WTC11 (cell line): ENCODE measurements at regions not wholly inside any gene's neighbourhood (a gene's known extent, or its start where the extent isn't known, plus 50 kb on each side); places are given as distances from the start of the nearest gene placed in this dataset.

Source experiments
- ATAC-seq: fragments of 200-7000 bp; cut with Tn5 transposase; 2 replicates; pipeline ENCODE4 v1.10.0; 2021; ENCODE audit warnings: mild to moderate bottlenecking, moderate library complexity
- CTCF ChIA-PET: fragments of 300-600 bp; sonication (Branson Sonifier 250); formaldehyde crosslinking; loops from one replicate; lab custom pipeline; 2021; ENCODE audit warnings: antibody characterized with exemption; lab: Charles Lee
- POLR2A ChIA-PET: fragments of 350-600 bp; sonication (Branson Sonifier 250); formaldehyde crosslinking; loops from one replicate; lab custom pipeline; 2021; ENCODE audit warnings: antibody characterized with exemption; lab: Charles Lee
- DNase-seq: peaks from one replicate; pipeline ENCODE4 v3.0.0; 2021; ENCODE audit warnings: low spot score
- H3K27ac Mint-ChIP-seq: 2 replicates; pipeline ENCODE4 v1.8.0; 2021; ENCODE audit warnings: mixed read lengths
- H3K27me3 Mint-ChIP-seq: 2 replicates; pipeline ENCODE4 v1.8.0; 2021; ENCODE audit warnings: low read depth, mild to moderate bottlenecking, moderate library complexity, mixed read lengths
- H3K36me3 Mint-ChIP-seq: 2 replicates; pipeline ENCODE4 v1.8.0; 2021; ENCODE audit warnings: mixed read lengths
- H3K4me1 Mint-ChIP-seq: 2 replicates; pipeline ENCODE4 v1.8.0; 2022; ENCODE audit warnings: mixed read lengths
- H3K4me3 Mint-ChIP-seq: 2 replicates; pipeline ENCODE4 v1.8.0; 2021; ENCODE audit warnings: mild to moderate bottlenecking, moderate library complexity, mixed read lengths
- H3K9me3 Mint-ChIP-seq: 2 replicates; pipeline ENCODE4 v1.8.0; 2021; ENCODE audit warnings: mixed read lengths
- ATF1 ChIP-seq: sonication (generic); formaldehyde crosslinking; IDR thresholded peaks from 2 replicates; pipeline ENCODE4 v1.8.1; 2023; ENCODE audit warnings: mild to moderate bottlenecking, moderate library complexity, missing genetic modification reagents
- EMX1 ChIP-seq: fragments of 250-450 bp; sonication (Bioruptor Pico); IDR thresholded peaks from 2 replicates; pipeline ENCODE4 v1.8.0; 2021; ENCODE audit warnings: mild to moderate bottlenecking
- ESRRA ChIP-seq: sonication (generic); formaldehyde crosslinking; IDR thresholded peaks from 2 replicates; pipeline ENCODE4 v1.8.1; 2022; ENCODE audit warnings: mild to moderate bottlenecking, missing genetic modification reagents, borderline replicate concordance
- FOXJ3 ChIP-seq: sonication (generic); formaldehyde crosslinking; IDR thresholded peaks from 2 replicates; pipeline ENCODE4 v1.9.0; 2021; ENCODE audit warnings: missing genetic modification reagents, mild to moderate bottlenecking, borderline replicate concordance
- FOXK1 ChIP-seq: sonication (generic); formaldehyde crosslinking; IDR thresholded peaks from 2 replicates; pipeline ENCODE4 v1.8.0; 2022; ENCODE audit warnings: mild to moderate bottlenecking, moderate library complexity, missing genetic modification reagents
- FOXP1 ChIP-seq: sonication (generic); formaldehyde crosslinking; IDR thresholded peaks from 2 replicates; pipeline ENCODE4 v1.8.0; 2022; ENCODE audit warnings: missing genetic modification reagents, mild to moderate bottlenecking, moderate library complexity, borderline replicate concordance
- GABPB1 ChIP-seq: sonication (generic); formaldehyde crosslinking; IDR thresholded peaks from 2 replicates; pipeline ENCODE4 v1.8.1; 2023; ENCODE audit warnings: mild to moderate bottlenecking, missing genetic modification reagents
- GRHL2 ChIP-seq: fragments of 250-450 bp; sonication (Bioruptor Pico); IDR thresholded peaks from 2 replicates; pipeline ENCODE4 v1.8.0; 2022; ENCODE audit warnings: mild to moderate bottlenecking, moderate library complexity; ENCODE audit not compliant: insufficient replicate concordance, severe bottlenecking
- GTF2I ChIP-seq: fragments of 250-450 bp; sonication (Bioruptor Pico); conservative IDR thresholded peaks from 2 replicates; pipeline ENCODE4 v1.4.0; 2021; ENCODE audit warnings: mild to moderate bottlenecking
- HMGA2 ChIP-seq: fragments of 250-450 bp; sonication (Bioruptor Pico); IDR thresholded peaks from 2 replicates; pipeline ENCODE4 v1.4.0; 2021; ENCODE audit warnings: mild to moderate bottlenecking, moderate library complexity
- KAT7 ChIP-seq: sonication (generic); formaldehyde crosslinking; IDR thresholded peaks from 2 replicates; pipeline ENCODE4 v1.8.1; 2023; ENCODE audit warnings: missing genetic modification reagents, mild to moderate bottlenecking, borderline replicate concordance
- MXD4 ChIP-seq: fragments of 250-450 bp; sonication (Bioruptor Pico); IDR thresholded peaks from 2 replicates; pipeline ENCODE4 v1.8.0; 2021; ENCODE audit warnings: mild to moderate bottlenecking, moderate library complexity, borderline replicate concordance
- NR2C2 ChIP-seq: sonication (generic); formaldehyde crosslinking; IDR thresholded peaks from 2 replicates; pipeline ENCODE4 v1.8.0; 2022; ENCODE audit warnings: mild to moderate bottlenecking, missing genetic modification reagents
- OVOL2 ChIP-seq: fragments of 250-450 bp; sonication (Bioruptor Pico); IDR thresholded peaks from 2 replicates; pipeline ENCODE4 v1.9.0; 2021; ENCODE audit warnings: mild to moderate bottlenecking, borderline replicate concordance
- RELA ChIP-seq: sonication (generic); formaldehyde crosslinking; IDR thresholded peaks from 2 replicates; pipeline ENCODE4 v1.8.1; 2022; ENCODE audit warnings: missing genetic modification reagents, mild to moderate bottlenecking, borderline replicate concordance
- RORB ChIP-seq: fragments of 250-450 bp; sonication (Bioruptor Pico); IDR thresholded peaks from 2 replicates; pipeline ENCODE4 v1.9.0; 2021; ENCODE audit warnings: mild to moderate bottlenecking
- SMAD3 ChIP-seq: sonication (generic); formaldehyde crosslinking; IDR thresholded peaks from 2 replicates; pipeline ENCODE4 v1.8.0; 2022; ENCODE audit warnings: missing genetic modification reagents, mild to moderate bottlenecking, borderline replicate concordance
- SMAD4 ChIP-seq: sonication (generic); formaldehyde crosslinking; IDR thresholded peaks from 2 replicates; pipeline ENCODE4 v1.8.0; 2022; ENCODE audit warnings: mild to moderate bottlenecking, missing genetic modification reagents
- TEAD4 ChIP-seq: sonication (generic); formaldehyde crosslinking; IDR thresholded peaks from 2 replicates; pipeline ENCODE4 v1.8.0; 2022; ENCODE audit warnings: mild to moderate bottlenecking, missing genetic modification reagents
- ZBTB21 ChIP-seq: sonication (generic); formaldehyde crosslinking; IDR thresholded peaks from 2 replicates; pipeline ENCODE4 v1.8.1; 2023; ENCODE audit warnings: mild to moderate bottlenecking, missing genetic modification reagents, borderline replicate concordance
- ZNF138 ChIP-seq: sonication (generic); formaldehyde crosslinking; conservative IDR thresholded peaks from 2 replicates; pipeline ENCODE4 v1.8.1; 2022; ENCODE audit warnings: mild to moderate bottlenecking, moderate library complexity, missing genetic modification reagents
- ZNF232 ChIP-seq: sonication (generic); formaldehyde crosslinking; IDR thresholded peaks from 2 replicates; pipeline ENCODE4 v1.8.0; 2022; ENCODE audit warnings: mild to moderate bottlenecking, missing genetic modification reagents
- ZNF317 ChIP-seq: sonication (generic); formaldehyde crosslinking; IDR thresholded peaks from 2 replicates; pipeline ENCODE4 v1.8.1; 2023; ENCODE audit warnings: low read depth, mild to moderate bottlenecking, moderate library complexity, missing genetic modification reagents, borderline replicate concordance
- TF ChIP-seq, protein P1 (sequence below): sonication (generic); formaldehyde crosslinking; IDR thresholded peaks from 2 replicates; pipeline ENCODE4 v1.8.1; 2022; ENCODE audit warnings: low read depth, missing genetic modification reagents, borderline replicate concordance
- TF ChIP-seq, protein P2 (sequence below): sonication (generic); formaldehyde crosslinking; IDR thresholded peaks from 2 replicates; pipeline ENCODE4 v1.8.0; 2023; ENCODE audit warnings: missing genetic modification reagents
- TF ChIP-seq, protein P3 (sequence below): sonication (generic); formaldehyde crosslinking; IDR thresholded peaks from 2 replicates; pipeline ENCODE4 v1.8.1; 2022; ENCODE audit warnings: low read depth, mild to moderate bottlenecking, moderate library complexity, missing genetic modification reagents, borderline replicate concordance
- TF ChIP-seq, protein P4 (sequence below): fragments of 200-600 bp; IDR thresholded peaks from 2 replicates; pipeline ENCODE4 v1.8.0; 2022; ENCODE audit warnings: antibody characterized with exemption
- TF ChIP-seq, protein P5 (sequence below): sonication (generic); formaldehyde crosslinking; IDR thresholded peaks from 2 replicates; pipeline ENCODE4 v1.8.1; 2023; ENCODE audit warnings: mild to moderate bottlenecking, missing genetic modification reagents, moderate library complexity
- TF ChIP-seq, protein P6 (sequence below): fragments of 250-450 bp; sonication (Bioruptor Pico); IDR thresholded peaks from 2 replicates; pipeline ENCODE4 v1.9.0; 2021; ENCODE audit warnings: mild to moderate bottlenecking
- TF ChIP-seq, protein P7 (sequence below): sonication (generic); formaldehyde crosslinking; IDR thresholded peaks from 2 replicates; pipeline ENCODE4 v1.8.0; 2022; ENCODE audit warnings: mild to moderate bottlenecking, missing genetic modification reagents

DNA sequence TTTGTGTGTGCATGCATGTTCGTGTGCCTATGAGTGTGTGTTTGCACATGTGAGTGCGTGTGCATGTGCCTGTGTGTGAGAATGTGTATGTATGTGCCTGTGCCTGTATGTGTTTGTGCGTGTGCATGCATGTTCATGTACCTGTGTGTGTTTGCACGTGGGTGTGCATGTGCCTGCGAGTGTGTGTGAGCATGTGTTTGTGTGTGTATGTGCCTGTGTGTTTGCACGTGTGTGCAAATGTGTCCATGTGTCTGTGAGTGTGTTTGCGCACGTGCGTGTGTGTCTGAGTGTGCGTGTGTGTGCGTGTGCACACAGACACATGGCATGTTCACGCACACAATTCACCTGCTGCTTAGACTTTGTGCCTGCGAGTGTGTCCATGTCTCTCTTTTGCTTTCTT, 853.5 kb upstream of the SALL3 start:
- Mint-ChIP-seq H3K27ac (0 out of 2 replicates have a peak overlapping the region, but pooled peaks have one; percentile 18), H3K36me3 (peaks cover 51% of the 10 kb centered on the region), H3K9me3 (peaks cover 45% of the 10 kb centered on the region), H3K4me3 (no peak overlapping the region), H3K4me1 (no peaks in the 10 kb centered on the region), H3K27me3 (peaks cover 19% of the 10 kb centered on the region)
- POLR2A ChIA-PET: no interaction called here
- ATAC-seq: no peak
- CTCF ChIA-PET: no interaction called here
- no peak for TF ChIP-seq SMAD4 (CRISPR knock-in tag)
- TF ChIP-seq RORB (CRISPR knock-in tag): no peak
- TF ChIP-seq, protein P1, sequence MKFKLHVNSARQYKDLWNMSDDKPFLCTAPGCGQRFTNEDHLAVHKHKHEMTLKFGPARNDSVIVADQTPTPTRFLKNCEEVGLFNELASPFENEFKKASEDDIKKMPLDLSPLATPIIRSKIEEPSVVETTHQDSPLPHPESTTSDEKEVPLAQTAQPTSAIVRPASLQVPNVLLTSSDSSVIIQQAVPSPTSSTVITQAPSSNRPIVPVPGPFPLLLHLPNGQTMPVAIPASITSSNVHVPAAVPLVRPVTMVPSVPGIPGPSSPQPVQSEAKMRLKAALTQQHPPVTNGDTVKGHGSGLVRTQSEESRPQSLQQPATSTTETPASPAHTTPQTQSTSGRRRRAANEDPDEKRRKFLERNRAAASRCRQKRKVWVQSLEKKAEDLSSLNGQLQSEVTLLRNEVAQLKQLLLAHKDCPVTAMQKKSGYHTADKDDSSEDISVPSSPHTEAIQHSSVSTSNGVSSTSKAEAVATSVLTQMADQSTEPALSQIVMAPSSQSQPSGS (CRISPR knock-in tag): no peak
- TF ChIP-seq, protein P2, sequence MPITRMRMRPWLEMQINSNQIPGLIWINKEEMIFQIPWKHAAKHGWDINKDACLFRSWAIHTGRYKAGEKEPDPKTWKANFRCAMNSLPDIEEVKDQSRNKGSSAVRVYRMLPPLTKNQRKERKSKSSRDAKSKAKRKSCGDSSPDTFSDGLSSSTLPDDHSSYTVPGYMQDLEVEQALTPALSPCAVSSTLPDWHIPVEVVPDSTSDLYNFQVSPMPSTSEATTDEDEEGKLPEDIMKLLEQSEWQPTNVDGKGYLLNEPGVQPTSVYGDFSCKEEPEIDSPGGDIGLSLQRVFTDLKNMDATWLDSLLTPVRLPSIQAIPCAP: no peak
- TF ChIP-seq GTF2I (CRISPR knock-in tag): no peak
- no peak for TF ChIP-seq EMX1 (CRISPR knock-in tag)
- no peak for TF ChIP-seq FOXK1 (CRISPR knock-in tag)
- TF ChIP-seq MXD4 (CRISPR knock-in tag): no peak
- TF ChIP-seq ZNF232: no peak
- no peak for TF ChIP-seq KAT7 (CRISPR knock-in tag)
- TF ChIP-seq FOXJ3 (CRISPR knock-in tag): no peak
- TF ChIP-seq, protein P3, sequence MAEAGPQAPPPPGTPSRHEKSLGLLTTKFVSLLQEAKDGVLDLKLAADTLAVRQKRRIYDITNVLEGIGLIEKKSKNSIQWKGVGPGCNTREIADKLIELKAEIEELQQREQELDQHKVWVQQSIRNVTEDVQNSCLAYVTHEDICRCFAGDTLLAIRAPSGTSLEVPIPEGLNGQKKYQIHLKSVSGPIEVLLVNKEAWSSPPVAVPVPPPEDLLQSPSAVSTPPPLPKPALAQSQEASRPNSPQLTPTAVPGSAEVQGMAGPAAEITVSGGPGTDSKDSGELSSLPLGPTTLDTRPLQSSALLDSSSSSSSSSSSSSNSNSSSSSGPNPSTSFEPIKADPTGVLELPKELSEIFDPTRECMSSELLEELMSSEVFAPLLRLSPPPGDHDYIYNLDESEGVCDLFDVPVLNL (CRISPR knock-in tag): no peak
- no peak for TF ChIP-seq ZNF317 (CRISPR knock-in tag)
- TF ChIP-seq RELA (CRISPR knock-in tag): no peak
- TF ChIP-seq GABPB1 (CRISPR knock-in tag): no peak
- TF ChIP-seq HMGA2 (CRISPR knock-in tag): no peak
- DNase-seq: no peak

DNA sequence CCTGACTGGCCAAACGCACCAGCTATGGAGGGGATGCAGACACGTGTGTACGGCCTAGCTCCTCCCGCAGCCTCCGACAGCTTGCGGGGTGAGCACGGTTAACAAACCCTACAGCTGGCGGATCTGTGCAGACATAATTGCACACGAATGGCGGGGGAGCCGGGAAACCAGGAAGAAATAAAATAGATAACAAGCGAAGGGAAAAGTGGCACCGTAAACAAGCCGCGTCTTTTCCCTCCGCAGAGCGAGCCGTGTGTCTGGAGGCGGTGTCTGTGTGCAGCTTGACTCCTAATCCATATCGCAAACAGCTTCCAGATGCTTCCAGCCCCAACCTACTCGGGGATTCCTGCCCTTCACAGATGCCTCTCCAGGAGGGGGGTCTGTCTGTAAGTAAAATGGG, 853.1 kb upstream of the SALL3 start:
- ChIA-PET CTCF (no interaction called here), POLR2A (no interaction called here)
- no peak overlapping the region for H3K4me3 Mint-ChIP-seq
- H3K27me3 Mint-ChIP-seq: peaks cover 19% of the 10 kb centered on the region
- DNase-seq: no peak
- no peaks in the 10 kb centered on the region for H3K4me1 Mint-ChIP-seq
- peaks cover 50% of the 10 kb centered on the region for H3K36me3 Mint-ChIP-seq
- H3K27ac Mint-ChIP-seq: no peak overlapping the region
- peaks cover 46% of the 10 kb centered on the region for H3K9me3 Mint-ChIP-seq
- no peak for ATAC-seq
- TF ChIP-seq KAT7 (CRISPR knock-in tag) (no peak), ZNF232 (no peak), ZBTB21 (no peak), NR2C2 (CRISPR knock-in tag) (no peak), SMAD3 (no peak), ATF1 (CRISPR knock-in tag) (no peak), GRHL2 (CRISPR knock-in tag) (no peak), TEAD4 (no peak), ZNF138 (CRISPR knock-in tag) (no peak), FOXP1 (CRISPR knock-in tag) (no peak), ESRRA (CRISPR knock-in tag) (no peak), OVOL2 (CRISPR knock-in tag) (no peak)
- TF ChIP-seq, protein P4, sequence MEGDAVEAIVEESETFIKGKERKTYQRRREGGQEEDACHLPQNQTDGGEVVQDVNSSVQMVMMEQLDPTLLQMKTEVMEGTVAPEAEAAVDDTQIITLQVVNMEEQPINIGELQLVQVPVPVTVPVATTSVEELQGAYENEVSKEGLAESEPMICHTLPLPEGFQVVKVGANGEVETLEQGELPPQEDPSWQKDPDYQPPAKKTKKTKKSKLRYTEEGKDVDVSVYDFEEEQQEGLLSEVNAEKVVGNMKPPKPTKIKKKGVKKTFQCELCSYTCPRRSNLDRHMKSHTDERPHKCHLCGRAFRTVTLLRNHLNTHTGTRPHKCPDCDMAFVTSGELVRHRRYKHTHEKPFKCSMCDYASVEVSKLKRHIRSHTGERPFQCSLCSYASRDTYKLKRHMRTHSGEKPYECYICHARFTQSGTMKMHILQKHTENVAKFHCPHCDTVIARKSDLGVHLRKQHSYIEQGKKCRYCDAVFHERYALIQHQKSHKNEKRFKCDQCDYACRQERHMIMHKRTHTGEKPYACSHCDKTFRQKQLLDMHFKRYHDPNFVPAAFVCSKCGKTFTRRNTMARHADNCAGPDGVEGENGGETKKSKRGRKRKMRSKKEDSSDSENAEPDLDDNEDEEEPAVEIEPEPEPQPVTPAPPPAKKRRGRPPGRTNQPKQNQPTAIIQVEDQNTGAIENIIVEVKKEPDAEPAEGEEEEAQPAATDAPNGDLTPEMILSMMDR: no peak
- TF ChIP-seq, protein P5, sequence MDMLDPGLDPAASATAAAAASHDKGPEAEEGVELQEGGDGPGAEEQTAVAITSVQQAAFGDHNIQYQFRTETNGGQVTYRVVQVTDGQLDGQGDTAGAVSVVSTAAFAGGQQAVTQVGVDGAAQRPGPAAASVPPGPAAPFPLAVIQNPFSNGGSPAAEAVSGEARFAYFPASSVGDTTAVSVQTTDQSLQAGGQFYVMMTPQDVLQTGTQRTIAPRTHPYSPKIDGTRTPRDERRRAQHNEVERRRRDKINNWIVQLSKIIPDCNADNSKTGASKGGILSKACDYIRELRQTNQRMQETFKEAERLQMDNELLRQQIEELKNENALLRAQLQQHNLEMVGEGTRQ: no peak
- TF ChIP-seq, protein P6, sequence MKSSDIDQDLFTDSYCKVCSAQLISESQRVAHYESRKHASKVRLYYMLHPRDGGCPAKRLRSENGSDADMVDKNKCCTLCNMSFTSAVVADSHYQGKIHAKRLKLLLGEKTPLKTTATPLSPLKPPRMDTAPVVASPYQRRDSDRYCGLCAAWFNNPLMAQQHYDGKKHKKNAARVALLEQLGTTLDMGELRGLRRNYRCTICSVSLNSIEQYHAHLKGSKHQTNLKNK: no peak
- TF ChIP-seq, protein P7, sequence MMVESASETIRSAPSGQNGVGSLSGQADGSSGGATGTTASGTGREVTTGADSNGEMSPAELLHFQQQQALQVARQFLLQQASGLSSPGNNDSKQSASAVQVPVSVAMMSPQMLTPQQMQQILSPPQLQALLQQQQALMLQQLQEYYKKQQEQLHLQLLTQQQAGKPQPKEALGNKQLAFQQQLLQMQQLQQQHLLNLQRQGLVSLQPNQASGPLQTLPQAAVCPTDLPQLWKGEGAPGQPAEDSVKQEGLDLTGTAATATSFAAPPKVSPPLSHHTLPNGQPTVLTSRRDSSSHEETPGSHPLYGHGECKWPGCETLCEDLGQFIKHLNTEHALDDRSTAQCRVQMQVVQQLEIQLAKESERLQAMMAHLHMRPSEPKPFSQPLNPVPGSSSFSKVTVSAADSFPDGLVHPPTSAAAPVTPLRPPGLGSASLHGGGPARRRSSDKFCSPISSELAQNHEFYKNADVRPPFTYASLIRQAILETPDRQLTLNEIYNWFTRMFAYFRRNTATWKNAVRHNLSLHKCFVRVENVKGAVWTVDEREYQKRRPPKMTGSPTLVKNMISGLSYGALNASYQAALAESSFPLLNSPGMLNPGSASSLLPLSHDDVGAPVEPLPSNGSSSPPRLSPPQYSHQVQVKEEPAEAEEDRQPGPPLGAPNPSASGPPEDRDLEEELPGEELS (CRISPR knock-in tag): no peak
